ENCODE measurements at regions not wholly inside any gene's neighbourhood (a gene's known extent, or its start where the extent isn't known, plus 50 kb on each side); places are given as distances from the start of the nearest gene placed in this dataset.

- H4K5ac ChIP-seq (ENCODE audit: low read depth, low read length), result no peak overlapping the region
- no peak overlapping the region for H3K4me3 ChIP-seq (ENCODE audit: insufficient read depth, low read depth, low read length)
- H3K79me1 ChIP-seq (ENCODE audit: low read depth in 1 of 2, low read length in 2 of 2), result no peaks in the 10 kb centered on the region
- no CpG with 5 or more reads among the region's 1 CpG for WGBS, 2 experiments (ENCODE audit: extremely low coverage in 2 of 2, insufficient read length in 1 of 2)
- BruUV-seq (replicated peaks), result no TSS peak
- no peak for DNase-seq
- H4K20me1 ChIP-seq (ENCODE audit: insufficient read depth, low read length), result no peaks in the 10 kb centered on the region
- no peak overlapping the region for H2AK5ac ChIP-seq (ENCODE audit: low read depth, low read length)
- H3K36me3 ChIP-seq (ENCODE audit: control insufficient read depth, insufficient read depth, low read length), result no peaks in the 10 kb centered on the region
- no peak overlapping the region for H2BK15ac ChIP-seq (ENCODE audit: low read depth, low read length)
- no peak overlapping the region for H4K91ac ChIP-seq (ENCODE audit: insufficient read depth, low read depth, low read length)
- ChIA-PET CTCF (no interaction called here), POLR2A (ENCODE audit: unreplicated experiment) (no interaction called here)
- dilution Hi-C loops (cut with HindIII; ENCODE audit: low sequenced_read_pairs, unreplicated experiment) (no loop called here), intact Hi-C loops (cut with micrococcal nuclease) (no loop called here), in situ Hi-C loops (cut with MboI; ENCODE audit: low sequenced_read_pairs) (no loop called here)
- no peak overlapping the region for H3K4me2 ChIP-seq (ENCODE audit: low read depth, low read length)
- H2BK20ac ChIP-seq (ENCODE audit: low read depth, low read length), result no peak overlapping the region
- no peaks in the 10 kb centered on the region for H3K4me1 ChIP-seq (ENCODE audit: control insufficient read depth, insufficient read depth, low read length)
- H2BK120ac ChIP-seq (ENCODE audit: low read depth, low read length), result no peak overlapping the region
- no peak overlapping the region for H3K4ac ChIP-seq (ENCODE audit: low read depth, low read length)
- H3K18ac ChIP-seq (ENCODE audit: low read depth, low read length), result no peak overlapping the region
- H3K27me3 ChIP-seq (ENCODE audit: control insufficient read depth, insufficient read depth, low read length), result peaks cover 7% of the 10 kb centered on the region
- H2AFZ ChIP-seq (replicated peaks; ENCODE audit: low read length, poor library complexity), result no peak overlapping the region
- H4K8ac ChIP-seq (ENCODE audit: low read depth in 2 of 2, low read length in 2 of 2), result no peak overlapping the region
- H3K27ac ChIP-seq (ENCODE audit: insufficient read depth, low read length), result no peak overlapping the region
- no peak overlapping the region for H2AK9ac ChIP-seq (replicated peaks; ENCODE audit: low read depth, low read length, poor library complexity)
- H3K9me3 ChIP-seq (ENCODE audit: control insufficient read depth, insufficient read depth, low read length), result no peaks in the 10 kb centered on the region
- no peak overlapping the region for H3K9ac ChIP-seq (ENCODE audit: low read depth, low read length)
- H3K14ac ChIP-seq (replicated peaks; ENCODE audit: low read depth, low read length), result no peak overlapping the region
- no peak overlapping the region for H2BK5ac ChIP-seq (ENCODE audit: low read depth, low read length, poor library complexity, severe bottlenecking)
- H3K56ac ChIP-seq (ENCODE audit: extremely low read depth, insufficient read depth, low read length), result no peak overlapping the region
- TF ChIP-seq FOS (IDR thresholded peaks at IDR 0.05; ENCODE audit: low read depth, low read length) (no peak), SMC3 (IDR thresholded peaks at IDR 0.05; ENCODE audit: low read depth, low read length) (no peak), ELK1 (IDR thresholded peaks at IDR 0.05; ENCODE audit: borderline replicate concordance, low read depth, low read length) (no peak), POLR2A (IDR thresholded peaks at IDR 0.05; ENCODE audit: low read depth, low read length) (no peak), NFE2L2 (IDR thresholded peaks at IDR 0.05; ENCODE audit: low read depth, low read length) (no peak), RCOR1 (IDR thresholded peaks at IDR 0.05; ENCODE audit: insufficient replicate concordance, low read length) (no peak), MAFK (IDR thresholded peaks at IDR 0.05; ENCODE audit: low read depth, low read length) (no peak), CTCF (conservative IDR thresholded peaks at IDR 0.05; ENCODE audit: low read depth, low read length) (no peak), CEBPB (IDR thresholded peaks at IDR 0.05; ENCODE audit: low read depth, low read length) (no peak), RAD21 (IDR thresholded peaks at IDR 0.05; ENCODE audit: low read length) (no peak)
- no peak overlapping the region for H3K23ac ChIP-seq (ENCODE audit: low read depth, low read length)
- H3K9me1 ChIP-seq (ENCODE audit: insufficient read depth, low read length), result no peaks in the 10 kb centered on the region
- no peak for ATAC-seq (ENCODE audit: low read depth)
Observed at GRCh38 chr13:50721672-50721992, 121.9 kb downstream of the DLEU7 start.
